Fibroblast of lung (primary cell): ENCODE measurements at regions not wholly inside any gene's neighbourhood (a gene's known extent, or its start where the extent isn't known, plus 50 kb on each side); places are given as distances from the start of the nearest gene placed in this dataset.

Experiments used
- CTCF ChIP-seq, 2 donors: IDR thresholded peaks in 1 of 2; conservative IDR thresholded peaks in 1 of 2; 1 replicate in 1 of 2; 2 replicates in 1 of 2; pipeline ENCODE4 v1.5.1; 2011 to 2012; ENCODE audit warnings: low read length in 2 of 2, control low read depth in 1 of 2, inconsistent platforms in 1 of 2, low read depth in 1 of 2, mild to moderate bottlenecking in 1 of 2
- EZH2 ChIP-seq: IDR thresholded peaks from 2 replicates; pipeline ENCODE4 v1.5.1; 2012; ENCODE audit warnings: low read length, control low read depth, mild to moderate bottlenecking; ENCODE audit errors: missing control alignments

DNA sequence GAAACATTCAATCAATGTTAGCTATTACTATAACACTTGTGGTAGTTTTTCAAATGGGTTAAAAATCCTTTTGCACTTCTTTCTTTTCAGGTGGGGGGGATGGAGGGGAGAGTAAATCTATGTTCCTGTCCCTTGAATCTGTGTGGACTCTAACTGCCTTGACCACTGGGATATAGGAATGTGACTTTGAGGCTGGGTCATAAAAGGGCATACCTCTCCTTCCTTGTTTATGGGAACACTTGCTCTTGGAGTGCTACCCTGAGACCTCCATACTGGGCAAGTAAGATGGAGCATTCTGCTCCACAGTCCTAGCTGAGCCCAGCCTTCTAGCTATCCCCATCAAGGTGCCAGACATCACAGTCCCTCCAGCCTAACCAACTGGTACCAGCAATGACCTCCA, 89.3 kb upstream of the SIM2 start:
- no peak for TF ChIP-seq EZH2
- no peak for TF ChIP-seq CTCF (conservative IDR thresholded peaks at IDR 0.05 in 1 of 2, IDR thresholded peaks at IDR 0.05 in 1 of 2; ENCODE audit: low read depth in 1 of 2, low read length in 2 of 2)
